ENCODE measurements at regions not wholly inside any gene's neighbourhood (a gene's known extent, or its start where the extent isn't known, plus 50 kb on each side); places are given as distances from the start of the nearest gene placed in this dataset.
"Not testable (repeated sequence)": the region's sequence is repeated elsewhere in the genome, so short reads cannot be mapped to it uniquely, and the experiment has no call there.

DNA sequence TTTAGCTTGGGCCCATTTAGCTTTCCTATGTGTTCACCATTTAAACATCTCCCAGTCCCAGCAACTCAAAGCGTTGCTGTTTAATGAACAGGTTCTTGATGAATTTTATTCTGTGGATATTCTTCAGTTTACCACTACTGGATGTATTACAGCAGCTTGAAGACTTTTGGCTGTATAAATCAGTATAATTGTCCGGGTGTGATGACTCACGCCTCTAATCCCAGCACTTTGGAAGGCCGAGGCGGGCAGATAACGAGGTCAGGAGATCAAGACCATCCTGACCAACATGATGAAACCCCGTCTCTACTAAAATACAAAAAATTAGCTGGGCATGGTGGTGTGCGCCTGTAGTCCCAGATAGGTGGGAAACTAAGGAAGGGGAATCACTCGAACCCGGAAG is 1286.7 kb upstream of the EYS start:
- not testable (repeated sequence) for DNase-seq

DNA sequence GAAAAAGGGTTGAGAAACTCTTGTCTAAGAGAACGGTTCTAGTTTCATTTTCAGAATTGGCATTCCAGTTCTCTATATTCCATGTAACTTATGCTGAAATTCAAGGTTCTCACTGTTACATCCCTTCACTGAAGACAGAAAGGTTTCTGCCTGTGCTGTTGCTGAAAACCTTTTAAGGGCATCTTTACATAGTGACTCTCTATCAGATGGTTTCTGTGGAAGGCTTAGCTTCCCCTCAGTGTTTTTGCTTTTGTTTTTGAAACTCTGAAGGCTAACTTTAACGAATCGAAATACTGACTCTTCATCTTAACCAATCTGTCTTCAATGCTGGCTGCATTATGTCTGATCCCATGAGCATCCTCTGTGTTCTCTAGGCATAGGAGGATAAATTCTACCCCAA is 1286.2 kb upstream of the EYS start:
- no peak for DNase-seq

DNA sequence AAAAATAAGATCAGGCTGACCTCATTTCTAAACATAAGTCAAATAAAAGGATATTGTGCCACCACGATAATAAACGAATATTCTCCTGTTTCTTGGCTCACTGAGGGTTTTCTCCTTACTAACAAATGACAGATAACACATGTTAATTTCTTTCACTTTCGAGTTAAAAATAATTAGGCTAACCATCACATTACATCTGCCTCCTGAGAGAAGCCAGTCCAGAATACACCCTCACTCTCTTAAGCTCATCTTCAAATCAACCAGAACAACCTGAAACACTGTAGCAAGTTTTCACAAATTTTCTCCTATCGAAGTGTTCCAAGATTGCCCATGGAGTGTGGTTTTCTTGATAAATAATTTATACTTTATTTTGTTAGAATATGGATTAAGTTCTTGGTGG is 1285.6 kb upstream of the EYS start:
- DNase-seq, result no peak

DNA sequence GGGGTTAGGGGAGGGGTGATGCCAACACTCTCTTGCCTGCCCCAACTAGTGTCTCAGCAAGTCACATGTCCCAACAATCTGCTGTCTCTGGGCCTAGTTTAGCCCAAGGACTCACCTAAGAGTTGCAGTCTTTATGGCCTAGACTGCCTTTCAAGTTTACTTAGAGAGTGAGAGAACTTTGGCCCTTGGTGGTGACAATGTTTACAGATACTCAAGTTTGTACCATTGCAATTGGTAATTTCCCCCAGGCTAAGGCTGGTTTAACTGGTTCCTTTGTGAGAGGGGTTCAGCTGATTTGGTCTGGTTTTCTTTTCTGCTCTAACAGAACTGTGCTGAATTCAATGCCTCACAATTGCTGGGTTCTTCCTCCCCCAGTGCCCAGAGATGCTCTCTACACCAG is 1279.9 kb upstream of the EYS start:
- no peak for DNase-seq

DNA sequence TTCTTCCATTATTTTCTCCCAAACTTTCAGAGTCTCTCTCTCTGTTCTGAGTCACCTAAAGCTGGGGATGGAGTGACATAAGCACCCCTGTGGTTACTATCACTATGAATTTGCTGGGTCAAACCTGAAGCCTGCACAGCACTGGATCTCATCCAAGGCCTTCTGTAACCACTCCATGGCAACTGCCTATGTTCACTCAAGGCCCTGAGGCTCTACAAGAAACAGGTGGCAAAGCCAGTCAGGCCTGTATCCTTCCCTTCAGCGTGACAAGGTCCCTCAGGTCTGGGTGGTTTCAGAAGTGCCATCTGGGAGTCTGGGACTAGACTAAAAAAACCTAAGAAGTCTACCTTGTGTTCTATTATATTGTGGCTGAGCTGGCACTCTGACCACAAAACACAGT is 1278.8 kb upstream of the EYS start:
- no peak for DNase-seq

- DNase-seq, result no peak
These were observed 1263.3 kb upstream of the EYS start for GRCh38 chr6:66970373-66970772.

GRCh38 chr6:66965227-66965626 is 1258.2 kb upstream of the EYS start:
- DNase-seq, result no peak

GRCh38 chr6:66964216-66964615 is 1257.2 kb upstream of the EYS start:
- DNase-seq, result no peak

DNA sequence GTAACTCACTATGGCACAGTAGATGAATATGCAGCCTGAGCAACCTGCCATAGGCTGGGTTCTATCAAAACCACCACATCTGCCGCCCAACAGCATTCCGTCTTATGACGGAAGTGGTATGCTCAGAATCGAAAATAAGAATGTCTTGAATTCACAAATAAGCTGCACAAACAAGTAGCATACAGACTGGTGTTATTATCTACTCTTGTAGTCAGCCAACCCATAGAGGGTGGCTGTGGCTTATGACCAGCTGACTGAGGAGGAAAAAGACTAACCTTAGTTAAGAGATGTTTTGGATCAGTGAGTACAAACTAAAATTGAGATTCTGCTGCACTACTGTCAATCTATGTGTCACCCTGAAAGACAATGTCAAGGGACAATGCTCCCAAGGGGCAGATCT is 1255.1 kb upstream of the EYS start:
- no peak for DNase-seq

DNA sequence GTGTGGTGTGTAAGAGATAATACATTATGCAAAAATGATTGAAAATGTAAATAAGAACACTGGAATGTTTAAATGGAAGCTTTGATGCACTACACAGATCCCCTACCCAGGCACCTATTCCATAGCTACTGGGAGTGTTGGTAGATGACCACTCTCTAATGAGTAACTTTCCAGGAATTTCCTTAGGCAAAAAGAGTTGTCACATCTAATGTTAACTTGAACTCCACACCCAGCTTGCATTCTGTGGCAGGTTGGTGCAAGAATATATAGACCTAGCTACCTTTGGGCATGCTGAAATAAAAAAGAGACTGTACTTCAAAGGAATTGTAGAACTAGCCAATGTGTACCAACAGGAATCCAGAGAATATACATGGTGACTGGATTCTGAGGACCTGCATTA is 1254.2 kb upstream of the EYS start:
- no peak for DNase-seq

GRCh38 chr6:66949191-66949661 is 1242.2 kb upstream of the EYS start:
- no peak for DNase-seq

- DNase-seq, result no peak
These were observed 1241.1 kb upstream of the EYS start for GRCh38 chr6:66948106-66948505.

- DNase-seq, result no peak
These were observed 1233.0 kb upstream of the EYS start for GRCh38 chr6:66940003-66940402.

DNA sequence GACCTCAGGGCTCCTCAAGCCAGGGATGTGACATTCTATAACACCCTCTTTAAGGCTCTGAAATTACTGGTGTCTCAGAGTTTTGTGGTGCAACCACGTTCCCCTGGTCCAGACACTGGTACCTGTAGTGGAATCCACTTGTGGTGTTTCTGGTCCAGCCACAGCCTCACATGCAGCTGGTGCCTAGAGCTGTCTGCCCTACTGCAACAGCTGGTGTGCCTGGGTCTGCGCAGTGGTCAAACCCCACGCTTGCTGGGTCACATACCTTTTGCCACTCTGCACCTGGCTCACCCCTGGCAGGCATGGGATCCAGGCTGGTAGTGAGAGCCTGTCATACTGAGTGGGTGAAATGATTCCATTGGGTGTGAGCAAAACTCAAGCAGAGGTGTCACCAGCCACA is 1230.2 kb upstream of the EYS start:
- DNase-seq, result no peak

DNA sequence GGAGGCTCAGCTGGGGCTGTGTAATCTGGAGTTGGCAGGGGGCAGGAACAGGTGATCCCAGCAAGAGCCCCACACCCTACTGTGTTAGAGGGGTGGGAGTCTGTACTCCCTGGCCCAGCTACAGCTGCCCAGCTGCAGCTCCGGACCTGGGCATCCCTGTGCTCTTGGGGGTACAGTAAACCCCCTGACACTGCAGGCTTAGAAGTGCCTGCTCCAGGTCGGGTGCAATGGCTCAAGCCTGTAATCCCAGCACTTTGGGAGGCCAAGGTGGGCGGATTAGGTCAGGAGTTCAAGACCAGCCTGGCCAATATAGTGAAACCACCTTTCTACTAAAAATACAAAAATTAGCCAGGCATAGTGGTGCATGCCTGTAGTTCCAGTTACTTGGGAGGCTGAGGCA is 1228.6 kb upstream of the EYS start:
- DNase-seq, result no peak

- no peak for DNase-seq
These were observed 1224.8 kb upstream of the EYS start for GRCh38 chr6:66931787-66932186.

- DNase-seq, result no peak
These were observed 1223.7 kb upstream of the EYS start for GRCh38 chr6:66930559-66931290.

DNA sequence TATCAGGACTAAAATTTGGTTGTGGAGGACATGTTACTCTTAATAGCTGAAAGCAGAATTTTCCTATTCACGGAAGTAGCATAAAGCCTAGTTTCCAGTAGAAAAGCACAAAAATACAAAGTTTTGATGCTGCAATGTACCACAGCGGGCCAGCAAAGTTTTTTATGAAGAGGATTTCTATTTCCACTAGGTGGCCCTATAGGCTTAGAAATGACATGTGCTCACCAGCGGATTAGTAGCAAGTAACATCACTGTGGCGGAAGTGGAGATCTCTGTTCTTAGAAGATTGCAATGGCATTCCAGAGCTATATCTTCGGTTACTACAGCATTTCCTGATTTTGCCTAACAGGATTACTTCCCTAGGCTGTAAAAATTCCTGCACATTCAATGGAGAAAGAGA is 1219.0 kb upstream of the EYS start:
- no peak for DNase-seq

GRCh38 chr6:66913657-66914056 is 1206.6 kb upstream of the EYS start:
- no peak for DNase-seq

GRCh38 chr6:66902457-66902856 is 1195.4 kb upstream of the EYS start:
- peak; percentile 6 for DNase-seq

DNA sequence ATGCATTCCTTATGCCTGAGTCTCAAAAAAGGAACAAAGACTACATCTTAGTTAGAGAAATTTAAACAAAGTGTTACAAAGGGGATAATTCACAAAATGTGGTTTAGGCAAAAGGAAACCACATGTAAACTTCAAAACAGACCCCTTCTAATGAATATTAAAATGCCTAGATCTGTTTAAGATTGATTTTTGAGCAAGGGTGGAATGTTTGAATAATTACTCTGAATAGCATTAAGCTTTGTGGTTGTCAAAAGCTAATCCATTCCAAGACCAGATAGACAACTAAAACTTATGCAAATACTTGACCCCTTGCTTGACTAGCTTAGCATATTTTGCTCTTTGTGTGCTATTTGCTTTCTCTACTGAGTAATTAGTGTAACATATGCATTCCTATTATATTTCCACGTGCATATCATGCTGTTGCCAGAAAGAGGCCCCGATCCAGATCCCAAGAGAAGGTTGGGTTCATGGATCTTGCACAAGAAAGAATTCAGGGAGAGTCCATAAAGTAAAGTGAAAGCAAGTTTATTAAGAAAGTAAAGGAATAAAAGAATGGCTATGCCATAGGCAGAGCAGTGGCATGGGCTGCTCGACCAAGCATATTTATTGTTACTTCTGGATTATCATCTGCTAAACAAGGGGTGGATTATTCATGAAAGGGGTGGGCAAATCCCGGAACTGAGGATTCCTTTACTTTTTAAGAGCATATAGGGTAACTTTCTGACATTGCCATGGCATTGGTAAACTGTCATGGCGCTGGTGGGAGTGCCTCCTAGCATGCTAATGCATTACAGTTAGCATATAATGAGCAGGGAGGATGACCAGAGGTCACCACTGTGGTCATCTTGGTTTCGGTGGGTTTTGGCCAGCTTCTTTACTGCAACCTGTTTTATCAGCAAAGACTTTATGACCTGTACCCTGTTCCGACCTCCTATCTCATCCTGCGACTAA is 1193.4 kb upstream of the EYS start:
- DNase-seq, result peak; percentile 3

DNA sequence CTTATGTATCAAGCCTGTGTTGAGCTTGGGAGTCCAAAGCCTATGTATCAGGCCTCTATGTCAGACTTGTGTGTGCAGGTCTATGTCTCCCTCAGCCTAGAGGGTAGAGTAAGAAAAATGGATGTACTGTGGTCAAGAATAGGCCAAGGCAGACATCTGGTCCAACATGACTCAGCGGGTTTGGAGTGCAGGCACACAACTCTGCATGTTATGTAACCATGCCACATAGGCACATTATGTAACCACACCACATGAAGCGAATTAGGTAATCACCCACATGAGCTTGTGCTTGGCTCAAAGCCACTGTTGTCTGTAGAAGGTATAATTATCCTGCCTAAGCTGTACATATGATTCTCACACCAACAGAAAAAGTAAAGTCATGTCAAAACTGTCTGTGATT is 1190.5 kb upstream of the EYS start:
- DNase-seq, result peak; percentile 44

DNA sequence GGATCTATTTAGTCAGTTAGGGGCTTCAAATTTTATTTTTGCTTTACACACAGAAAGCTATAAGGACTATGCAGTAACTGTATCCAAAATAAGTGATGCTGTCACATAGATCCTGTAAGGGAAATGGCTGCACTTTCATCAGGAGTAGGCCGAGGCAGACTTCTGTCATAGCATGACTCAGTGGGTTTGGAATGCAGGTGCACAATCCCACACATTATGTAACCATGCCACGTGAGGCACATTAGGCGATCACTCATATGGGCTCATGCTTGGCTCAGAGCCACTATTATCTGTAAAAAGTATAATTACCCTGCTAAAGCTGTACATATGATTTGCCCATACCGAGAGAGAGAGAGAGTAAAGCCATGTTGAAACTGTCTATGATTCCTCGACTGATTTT is 1189.4 kb upstream of the EYS start:
- no peak for DNase-seq

DNA sequence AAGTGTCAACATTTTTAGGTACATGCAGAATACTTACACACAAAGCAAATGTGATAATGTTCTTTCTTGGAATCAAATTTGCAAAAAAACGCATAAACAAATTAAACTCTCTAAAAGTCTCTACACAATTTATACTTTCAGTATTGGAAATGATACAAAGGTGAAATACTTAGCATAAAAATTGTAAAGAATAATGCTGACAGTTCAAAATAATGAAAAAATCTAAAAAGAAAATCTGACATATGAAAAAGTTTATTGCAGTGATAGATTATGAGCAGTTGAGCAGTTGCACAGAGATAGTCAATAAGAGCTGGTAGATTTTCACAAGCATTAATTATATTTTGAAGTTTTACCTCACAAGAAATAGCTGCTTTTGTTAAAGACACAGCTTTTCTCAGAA is 1176.4 kb upstream of the EYS start:
- DNase-seq, result no peak

All from eye (tissue), 1 donor.